ENCODE measurements at regions not wholly inside any gene's neighbourhood (a gene's known extent, or its start where the extent isn't known, plus 50 kb on each side); places are given as distances from the start of the nearest gene placed in this dataset.
"Not testable (repeated sequence)": the region's sequence is repeated elsewhere in the genome, so short reads cannot be mapped to it uniquely, and the experiment has no call there.

- TF ChIP-seq CTCF (IDR thresholded peaks at IDR 0.05; ENCODE audit: extremely low read depth, missing control alignments) = no peak
- DNase-seq (ENCODE audit: low spot score) = no peak
Observed at GRCh38 chr12:97711392-97711791, 248.8 kb downstream of the RMST start.

GRCh38 chr12:97713270-97713669 is 250.7 kb downstream of the RMST start:
- DNase-seq (ENCODE audit: low spot score) = no peak
- TF ChIP-seq CTCF (IDR thresholded peaks at IDR 0.05; ENCODE audit: extremely low read depth, missing control alignments) = no peak

GRCh38 chr12:97714107-97714563 is 251.5 kb downstream of the RMST start:
- no peak for TF ChIP-seq CTCF (IDR thresholded peaks at IDR 0.05; ENCODE audit: extremely low read depth, missing control alignments)
- DNase-seq (ENCODE audit: low spot score) = no peak

- no peak for TF ChIP-seq CTCF (IDR thresholded peaks at IDR 0.05; ENCODE audit: extremely low read depth, missing control alignments)
- DNase-seq (ENCODE audit: low spot score) = no peak
Observed at GRCh38 chr12:97716356-97716755, 253.8 kb downstream of the RMST start.

- not testable (repeated sequence) for DNase-seq (ENCODE audit: low spot score)
Observed at GRCh38 chr12:97723801-97724200, 261.2 kb downstream of the RMST start.

GRCh38 chr12:97745406-97746101 is 282.9 kb downstream of the RMST start:
- no peak for DNase-seq (ENCODE audit: low spot score)
- TF ChIP-seq CTCF (IDR thresholded peaks at IDR 0.05; ENCODE audit: extremely low read depth, missing control alignments) = no peak

- DNase-seq (ENCODE audit: low spot score) = no peak
- TF ChIP-seq CTCF (IDR thresholded peaks at IDR 0.05; ENCODE audit: extremely low read depth, missing control alignments) = no peak
Observed at GRCh38 chr12:97748298-97748697, 285.7 kb downstream of the RMST start.

- DNase-seq (ENCODE audit: low spot score) = no peak
- TF ChIP-seq CTCF (IDR thresholded peaks at IDR 0.05; ENCODE audit: extremely low read depth, missing control alignments) = no peak
Observed at GRCh38 chr12:97751704-97752103, 289.1 kb downstream of the RMST start.
